H9 (cell line): ENCODE measurements at regions not wholly inside any gene's neighbourhood (a gene's known extent, or its start where the extent isn't known, plus 50 kb on each side); places are given as distances from the start of the nearest gene placed in this dataset.

Experiments
- DNase-seq: peaks from one replicate; pipeline ENCODE4 v3.0.0-alpha.2; 2017
- H2AFZ ChIP-seq: one replicate; pipeline ENCODE4 v1.6.1; 2013; ENCODE audit warnings: mild to moderate bottlenecking, low read length, control low read depth, moderate library complexity
- H2AK5ac ChIP-seq: 2 replicates; pipeline ENCODE4 v1.6.1; 2013; ENCODE audit warnings: low read length, control low read depth, mixed read lengths; ENCODE audit not compliant: insufficient read length
- H2BK120ac ChIP-seq: one replicate; pipeline ENCODE4 v1.6.1; 2013; ENCODE audit warnings: low read depth, mild to moderate bottlenecking, low read length, control low read depth, inconsistent platforms; ENCODE audit not compliant: poor library complexity, severe bottlenecking
- H2BK12ac ChIP-seq: 2 replicates; pipeline ENCODE4 v1.6.1; 2013; ENCODE audit warnings: low read length, control low read depth, mixed read lengths, low read depth; ENCODE audit not compliant: insufficient read length
- H2BK15ac ChIP-seq: 2 replicates; pipeline ENCODE4 v1.6.1; 2013; ENCODE audit warnings: low read depth, low read length, control low read depth
- H2BK20ac ChIP-seq: one replicate; pipeline ENCODE4 v1.6.1; 2013; ENCODE audit warnings: low read depth, mild to moderate bottlenecking, low read length, control low read depth, inconsistent platforms; ENCODE audit not compliant: poor library complexity, severe bottlenecking
- H2BK5ac ChIP-seq: 2 replicates; pipeline ENCODE4 v1.6.1; 2013; ENCODE audit warnings: low read length, control low read depth, mixed read lengths; ENCODE audit not compliant: insufficient read length
- H3K14ac ChIP-seq: 2 replicates; pipeline ENCODE4 v1.6.1; 2013; ENCODE audit warnings: low read length, control low read depth; ENCODE audit not compliant: insufficient read depth
- H3K18ac ChIP-seq: 2 replicates; pipeline ENCODE4 v1.6.1; 2013; ENCODE audit warnings: low read depth, mild to moderate bottlenecking, mixed read lengths, low read length, control low read depth; ENCODE audit not compliant: insufficient read length
- H3K23ac ChIP-seq: 2 replicates; pipeline ENCODE4 v1.6.1; 2013; ENCODE audit warnings: low read length, control low read depth, mixed read lengths, low read depth; ENCODE audit not compliant: insufficient read length
- H3K23me2 ChIP-seq: 2 replicates; pipeline ENCODE4 v1.6.1; 2013; ENCODE audit warnings: low read depth, mild to moderate bottlenecking, mixed read lengths, low read length, control low read depth; ENCODE audit not compliant: insufficient read length, poor library complexity, severe bottlenecking
- H3K27ac ChIP-seq: 2 replicates; pipeline ENCODE4 v1.5.1; 2013; ENCODE audit warnings: low read length, control low read depth, mixed read lengths, low read depth; ENCODE audit not compliant: insufficient read length
- H3K27me3 ChIP-seq: 2 replicates; pipeline ENCODE4 v1.6.1; 2013; ENCODE audit warnings: low read length, control low read depth, inconsistent platforms; ENCODE audit not compliant: insufficient read depth
- H3K4ac ChIP-seq: 2 replicates; pipeline ENCODE4 v1.6.1; 2013; ENCODE audit warnings: low read depth, mild to moderate bottlenecking, control low read depth, inconsistent platforms, low read length, moderate library complexity
- H3K4me1 ChIP-seq: 2 replicates; pipeline ENCODE4 v1.6.1; 2013; ENCODE audit warnings: low read length, control low read depth, inconsistent platforms; ENCODE audit not compliant: insufficient read depth
- H3K4me2 ChIP-seq: 2 replicates; pipeline ENCODE4 v1.6.1; 2013; ENCODE audit warnings: low read length, control low read depth, mixed read lengths; ENCODE audit not compliant: insufficient read length, insufficient read depth
- H3K56ac ChIP-seq: 2 replicates; pipeline ENCODE4 v1.6.1; 2013; ENCODE audit warnings: low read depth, mild to moderate bottlenecking, mixed read lengths, low read length, control low read depth; ENCODE audit not compliant: insufficient read length
- H3K79me1 ChIP-seq: 2 replicates; pipeline ENCODE4 v1.6.1; 2013; ENCODE audit warnings: low read depth, mild to moderate bottlenecking, moderate library complexity, low read length, control low read depth, inconsistent platforms; ENCODE audit not compliant: insufficient read depth, poor library complexity, severe bottlenecking
- H3K79me2 ChIP-seq: 2 replicates; pipeline ENCODE4 v1.6.1; 2013; ENCODE audit warnings: low read length, control low read depth, inconsistent platforms; ENCODE audit not compliant: insufficient read depth
- H3K9ac ChIP-seq: 2 replicates; pipeline ENCODE4 v1.6.1; 2013; ENCODE audit warnings: low read length, control low read depth, mixed read lengths; ENCODE audit not compliant: insufficient read length; ENCODE audit errors: extremely low read depth
- H3K9me3 ChIP-seq: one replicate; pipeline ENCODE4 v1.6.1; 2013; ENCODE audit warnings: low read depth, low read length, inconsistent platforms; ENCODE audit not compliant: control insufficient read depth
- H3T11ph ChIP-seq: one replicate; pipeline ENCODE4 v1.6.1; 2013; ENCODE audit warnings: mild to moderate bottlenecking, low read length, control low read depth, inconsistent platforms
- H4K20me1 ChIP-seq: one replicate; pipeline ENCODE4 v1.6.1; 2013; ENCODE audit not compliant: control insufficient read depth, insufficient read length, insufficient read depth
- H4K5ac ChIP-seq: 2 replicates; pipeline ENCODE4 v1.6.1; 2013; ENCODE audit warnings: low read depth, mild to moderate bottlenecking, mixed read lengths, low read length, control low read depth; ENCODE audit not compliant: insufficient read length
- H4K8ac ChIP-seq: replicated peaks from 2 replicates; pipeline ENCODE4 v1.6.1; 2013; ENCODE audit warnings: low read length, control low read depth, mixed read lengths, low read depth; ENCODE audit not compliant: insufficient read length
- H4K91ac ChIP-seq: 2 replicates; pipeline ENCODE4 v1.6.1; 2013; ENCODE audit warnings: low read depth, mild to moderate bottlenecking, moderate library complexity, mixed read lengths, low read length, control low read depth; ENCODE audit not compliant: insufficient read length
- H3K27ac Mint-ChIP-seq, 3 experiments: 2 replicates in 2 of 3; 3 replicates in 1 of 3; pipeline ENCODE4 v1.8.0; 2020 to 2021; ENCODE audit warnings: mixed read lengths in 3 of 3, mild to moderate bottlenecking in 1 of 3, moderate library complexity in 1 of 3
- H3K27me3 Mint-ChIP-seq: 2 replicates; pipeline ENCODE4 v1.8.0; 2021; ENCODE audit warnings: low read depth, mild to moderate bottlenecking, moderate library complexity, mixed read lengths
- H3K36me3 Mint-ChIP-seq, 3 experiments: 2 replicates in 2 of 3; 3 replicates in 1 of 3; pipeline ENCODE4 v1.8.0; 2020 to 2021; ENCODE audit warnings: low read depth in 3 of 3, mixed read lengths in 3 of 3; ENCODE audit not compliant: insufficient read depth in 1 of 3
- H3K4me1 Mint-ChIP-seq, 2 experiments: 2 replicates each; pipeline ENCODE4 v1.8.0; 2020; ENCODE audit warnings: mixed read lengths in 2 of 2
- H3K4me3 Mint-ChIP-seq, 2 experiments: 2 replicates in 1 of 2; 3 replicates in 1 of 2; pipeline ENCODE4 v1.8.0; 2020 to 2021; ENCODE audit warnings: mild to moderate bottlenecking in 2 of 2, mixed read lengths in 2 of 2, moderate library complexity in 1 of 2
- H3K9me3 Mint-ChIP-seq, 2 experiments: 2 replicates in 1 of 2; 3 replicates in 1 of 2; pipeline ENCODE4 v1.8.0; 2020; ENCODE audit warnings: mild to moderate bottlenecking in 2 of 2, mixed read lengths in 2 of 2, moderate library complexity in 1 of 2
- WGBS: extraction: QIAGEN DNeasy Blood & Tissue Kit; methylation state at CpG from one replicate; pipeline ENCODE4 v1.1.7; 2013; ENCODE audit warnings: missing lambda C conversion rate, low lambda C conversion rate, mixed read lengths; ENCODE audit not compliant: insufficient read length; ENCODE audit errors: extremely low coverage; 5-methylcytosine and 5-hydroxymethylcytosine counted together
- TF ChIP-seq, protein P1 (sequence below): fragments of 200-600 bp; sonication (generic); conservative IDR thresholded peaks from 3 replicates; pipeline ENCODE4 v1.8.0; 2021; ENCODE audit warnings: antibody characterized with exemption, mild to moderate bottlenecking

DNA sequence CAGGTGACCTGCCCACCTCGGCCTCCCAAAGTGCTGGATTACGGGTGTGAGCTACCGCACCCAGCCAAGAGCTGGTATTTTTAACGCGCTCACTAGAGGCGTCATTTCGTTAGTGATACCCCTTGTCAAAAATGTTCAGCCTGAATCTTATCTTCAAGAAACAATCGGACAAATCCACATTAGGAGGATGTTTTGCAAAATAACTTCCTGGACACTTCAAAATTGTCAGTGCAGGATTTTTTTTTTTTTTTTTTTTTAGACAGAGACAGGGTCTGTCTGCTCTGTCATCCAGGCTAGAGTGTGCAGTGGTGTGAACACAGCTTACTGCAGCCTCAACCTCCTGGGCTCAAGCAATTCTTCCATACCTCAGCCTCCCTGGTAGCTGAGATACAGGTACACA lies 63.0 kb downstream of the RMI2 start:
- no peak overlapping the region for H2BK15ac ChIP-seq
- no peak for DNase-seq
- H3K36me3 Mint-ChIP-seq = no peaks in the 10 kb centered on the region
- no peaks in the 10 kb centered on the region for H3K79me1 ChIP-seq
- no peaks in the 10 kb centered on the region for H3K23me2 ChIP-seq
- no peak overlapping the region for H2AFZ ChIP-seq
- peaks cover 2% of the 10 kb centered on the region in 2 experiments; a peak in 3 of 4 replicates for H3K4me1 Mint-ChIP-seq
- TF ChIP-seq, protein P1, sequence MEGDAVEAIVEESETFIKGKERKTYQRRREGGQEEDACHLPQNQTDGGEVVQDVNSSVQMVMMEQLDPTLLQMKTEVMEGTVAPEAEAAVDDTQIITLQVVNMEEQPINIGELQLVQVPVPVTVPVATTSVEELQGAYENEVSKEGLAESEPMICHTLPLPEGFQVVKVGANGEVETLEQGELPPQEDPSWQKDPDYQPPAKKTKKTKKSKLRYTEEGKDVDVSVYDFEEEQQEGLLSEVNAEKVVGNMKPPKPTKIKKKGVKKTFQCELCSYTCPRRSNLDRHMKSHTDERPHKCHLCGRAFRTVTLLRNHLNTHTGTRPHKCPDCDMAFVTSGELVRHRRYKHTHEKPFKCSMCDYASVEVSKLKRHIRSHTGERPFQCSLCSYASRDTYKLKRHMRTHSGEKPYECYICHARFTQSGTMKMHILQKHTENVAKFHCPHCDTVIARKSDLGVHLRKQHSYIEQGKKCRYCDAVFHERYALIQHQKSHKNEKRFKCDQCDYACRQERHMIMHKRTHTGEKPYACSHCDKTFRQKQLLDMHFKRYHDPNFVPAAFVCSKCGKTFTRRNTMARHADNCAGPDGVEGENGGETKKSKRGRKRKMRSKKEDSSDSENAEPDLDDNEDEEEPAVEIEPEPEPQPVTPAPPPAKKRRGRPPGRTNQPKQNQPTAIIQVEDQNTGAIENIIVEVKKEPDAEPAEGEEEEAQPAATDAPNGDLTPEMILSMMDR = no peak
- no peak overlapping the region for H2BK20ac ChIP-seq
- no peaks in the 10 kb centered on the region; the same call in 1 of the 2 replicates for H3K27me3 Mint-ChIP-seq
- no peak overlapping the region for H3K27ac ChIP-seq
- H2AK5ac ChIP-seq = no peak overlapping the region
- H3K4ac ChIP-seq = no peak overlapping the region
- peaks cover 0 to 4% of the 10 kb centered on the region in 2 experiments; a peak in 3 of 5 replicates for H3K9me3 Mint-ChIP-seq
- H3T11ph ChIP-seq = no peak overlapping the region
- H3K56ac ChIP-seq = no peak overlapping the region
- H4K8ac ChIP-seq = no peak overlapping the region
- H4K5ac ChIP-seq = no peak overlapping the region
- H2BK12ac ChIP-seq = no peak overlapping the region
- no peak overlapping the region for H2BK120ac ChIP-seq
- no peak overlapping the region for H3K4me3 Mint-ChIP-seq
- H4K20me1 ChIP-seq = no peaks in the 10 kb centered on the region
- H3K27me3 ChIP-seq = no peaks in the 10 kb centered on the region
- no peak overlapping the region for H3K9ac ChIP-seq
- H3K79me2 ChIP-seq = no peaks in the 10 kb centered on the region
- no peak overlapping the region for H3K14ac ChIP-seq
- no peaks in the 10 kb centered on the region for H3K9me3 ChIP-seq
- no peaks in the 10 kb centered on the region for H3K4me1 ChIP-seq
- H3K27ac Mint-ChIP-seq = no peak overlapping the region
- no CpG with 5 or more reads among the region's 8 CpGs for WGBS
- no peak overlapping the region for H3K23ac ChIP-seq
- no peak overlapping the region for H2BK5ac ChIP-seq
- H3K4me2 ChIP-seq = no peak overlapping the region
- no peak overlapping the region for H3K18ac ChIP-seq
- H4K91ac ChIP-seq = no peak overlapping the region
